Ishikawa (cell line): ENCODE measurements at regions not wholly inside any gene's neighbourhood (a gene's known extent, or its start where the extent isn't known, plus 50 kb on each side); places are given as distances from the start of the nearest gene placed in this dataset.

ENCODE experiments used
- CEBPB ChIP-seq: IDR thresholded peaks from 2 replicates; pipeline ENCODE4 v1.6.1; 2012
- CREB1 ChIP-seq: IDR thresholded peaks from 2 replicates; pipeline ENCODE4 v1.6.1; 2012; ENCODE audit warnings: low read depth
- EGR1 ChIP-seq: IDR thresholded peaks from 2 replicates; pipeline ENCODE4 v1.6.1; 2012
- EP300 ChIP-seq: IDR thresholded peaks from 2 replicates; pipeline ENCODE4 v1.6.1; 2012; ENCODE audit warnings: borderline replicate concordance
- FOXM1 ChIP-seq: IDR thresholded peaks from 2 replicates; pipeline ENCODE4 v1.6.1; 2012; ENCODE audit warnings: low read depth, borderline replicate concordance
- MAX ChIP-seq: IDR thresholded peaks from 2 replicates; pipeline ENCODE4 v1.6.1; 2012
- NFIC ChIP-seq: IDR thresholded peaks from 2 replicates; pipeline ENCODE4 v1.6.1; 2012
- RAD21 ChIP-seq: IDR thresholded peaks from 2 replicates; pipeline ENCODE4 v1.6.1; 2012; ENCODE audit warnings: low read depth
- REST ChIP-seq: IDR thresholded peaks from 2 replicates; pipeline ENCODE4 v1.6.1; 2012; ENCODE audit warnings: low read depth, mild to moderate bottlenecking
- TAF1 ChIP-seq: IDR thresholded peaks from 2 replicates; pipeline ENCODE4 v1.6.1; 2012; ENCODE audit warnings: low read depth, mild to moderate bottlenecking
- TCF12 ChIP-seq: IDR thresholded peaks from 2 replicates; pipeline ENCODE4 v1.6.1; 2012; ENCODE audit warnings: low read depth
- TEAD4 ChIP-seq: IDR thresholded peaks from 2 replicates; pipeline ENCODE4 v1.6.1; 2012
- USF1 ChIP-seq: IDR thresholded peaks from 2 replicates; pipeline ENCODE4 v1.6.1; 2012
- YY1 ChIP-seq: IDR thresholded peaks from 2 replicates; pipeline ENCODE4 v1.6.1; 2012; ENCODE audit warnings: low read depth
- ZBTB7A ChIP-seq: IDR thresholded peaks from 2 replicates; pipeline ENCODE4 v1.6.1; 2012; ENCODE audit warnings: low read depth

GRCh38 chr2:75375646-75376582 lies 176.6 kb upstream of the TACR1 start:
- no peak for TF ChIP-seq CEBPB
- no peak for TF ChIP-seq FOXM1
- TF ChIP-seq TEAD4 = no peak
- no peak for TF ChIP-seq EGR1
- TF ChIP-seq RAD21 = no peak
- no peak for TF ChIP-seq TAF1
- TF ChIP-seq ZBTB7A = no peak
- TF ChIP-seq MAX = no peak
- no peak for TF ChIP-seq TCF12
- TF ChIP-seq NFIC = no peak
- TF ChIP-seq EP300 = no peak
- TF ChIP-seq REST = no peak
- TF ChIP-seq YY1 = no peak
- no peak for TF ChIP-seq CREB1

- TF ChIP-seq EGR1 (no peak), YY1 (no peak), RAD21 (no peak), CREB1 (no peak), EP300 (no peak), USF1 (no peak), TCF12 (no peak), FOXM1 (no peak), MAX (no peak), TEAD4 (no peak), NFIC (no peak), ZBTB7A (no peak)
Observed at GRCh38 chr2:75367401-75367800, 168.1 kb upstream of the TACR1 start.

GRCh38 chr2:75361486-75361885 lies 162.2 kb upstream of the TACR1 start:
- no peak for TF ChIP-seq TCF12
- no peak for TF ChIP-seq ZBTB7A
- no peak for TF ChIP-seq RAD21
- no peak for TF ChIP-seq CREB1
- TF ChIP-seq USF1 = no peak
- no peak for TF ChIP-seq REST

- no peak for TF ChIP-seq ZBTB7A
- no peak for TF ChIP-seq NFIC
- no peak for TF ChIP-seq USF1
Observed at GRCh38 chr2:75360945-75361344, 161.6 kb upstream of the TACR1 start.

- TF ChIP-seq EGR1 (no peak), TCF12 (no peak), CEBPB (no peak), REST (no peak), TEAD4 (no peak), ZBTB7A (no peak), CREB1 (no peak), FOXM1 (no peak), YY1 (no peak), MAX (no peak), RAD21 (no peak), NFIC (no peak), USF1 (no peak), TAF1 (no peak), EP300 (no peak)
Observed at GRCh38 chr2:75356865-75357264, 157.5 kb upstream of the TACR1 start.
